ENCODE measurements at regions not wholly inside any gene's neighbourhood (a gene's known extent, or its start where the extent isn't known, plus 50 kb on each side); places are given as distances from the start of the nearest gene placed in this dataset.

GRCh38 chr15:67916565-67916964 lies 76.7 kb upstream of the RNU6-1 start:
- H3F3A ChIP-seq (replicated peaks; ENCODE audit: low read depth): no peaks in the 10 kb centered on the region
- H3K9me2 ChIP-seq (ENCODE audit: insufficient read depth): no peaks in the 10 kb centered on the region
- H2AFZ ChIP-seq: no peak overlapping the region
- H3K4me1 ChIP-seq (ENCODE audit: insufficient read depth): peaks cover 26% of the 10 kb centered on the region
- no peaks in the 10 kb centered on the region for H3K27me3 ChIP-seq (ENCODE audit: insufficient read depth)
- peaks cover 5% of the 10 kb centered on the region for H3K36me3 Mint-ChIP-seq (ENCODE audit: low read depth)
- peaks cover 3% of the 10 kb centered on the region; the same call in 1 of the 2 replicates for H3K36me3 ChIP-seq (ENCODE audit: insufficient read depth)
- no peak overlapping the region for H3K27ac Mint-ChIP-seq
- TF ChIP-seq JUNB (IDR thresholded peaks at IDR 0.05; ENCODE audit: unreplicated experiment) (no peak), ETS1 (IDR thresholded peaks at IDR 0.05) (no peak), CTCF (conservative IDR thresholded peaks at IDR 0.05; ENCODE audit: low read depth in 2 of 2) (no peak), POLR2AphosphoS5 (IDR thresholded peaks at IDR 0.05; ENCODE audit: low read depth) (no peak), EZH2phosphoT487 (IDR thresholded peaks at IDR 0.05; ENCODE audit: unreplicated experiment) (no peak)
- H3K9me3 Mint-ChIP-seq: peaks cover 18% of the 10 kb centered on the region
- no peaks in the 10 kb centered on the region for H4K20me1 ChIP-seq (replicated peaks; ENCODE audit: insufficient read depth)
- peaks cover 22% of the 10 kb centered on the region for H3K4me1 Mint-ChIP-seq
- H3K4me2 ChIP-seq: no peak overlapping the region
- H3K79me2 ChIP-seq (replicated peaks; ENCODE audit: insufficient read depth): no peaks in the 10 kb centered on the region
- H3K27ac ChIP-seq (ENCODE audit: low read depth): no peak overlapping the region
- DNase-seq (ENCODE audit: low spot score): no peak
- no peak overlapping the region for H3K4me3 ChIP-seq
- peaks cover 10% of the 10 kb centered on the region for H3K27me3 Mint-ChIP-seq (ENCODE audit: insufficient read depth, low read depth, poor library complexity)
- no peak for ATAC-seq
- H3K4me3 Mint-ChIP-seq: no peak overlapping the region

- Mint-ChIP-seq H3K36me3 (ENCODE audit: low read depth) (peaks cover 5% of the 10 kb centered on the region), H3K27ac (no peak overlapping the region), H3K27me3 (ENCODE audit: insufficient read depth, low read depth, poor library complexity) (peaks cover 10% of the 10 kb centered on the region), H3K4me3 (no peak overlapping the region), H3K4me1 (peaks cover 22% of the 10 kb centered on the region), H3K9me3 (peaks cover 18% of the 10 kb centered on the region)
- no peak overlapping the region for H3K4me2 ChIP-seq
- H3K9me2 ChIP-seq (ENCODE audit: insufficient read depth): no peaks in the 10 kb centered on the region
- no peak overlapping the region for H3K27ac ChIP-seq (ENCODE audit: low read depth)
- peaks cover 26% of the 10 kb centered on the region for H3K4me1 ChIP-seq (ENCODE audit: insufficient read depth)
- H3F3A ChIP-seq (replicated peaks; ENCODE audit: low read depth): no peaks in the 10 kb centered on the region
- H3K27me3 ChIP-seq (ENCODE audit: insufficient read depth): no peaks in the 10 kb centered on the region
- DNase-seq (ENCODE audit: low spot score) (no peak), ATAC-seq (no peak)
- no peaks in the 10 kb centered on the region for H4K20me1 ChIP-seq (replicated peaks; ENCODE audit: insufficient read depth)
- H3K79me2 ChIP-seq (replicated peaks; ENCODE audit: insufficient read depth): no peaks in the 10 kb centered on the region
- H3K36me3 ChIP-seq (ENCODE audit: insufficient read depth): peaks cover 3% of the 10 kb centered on the region; the same call in 1 of the 2 replicates
- H2AFZ ChIP-seq: no peak overlapping the region
- H3K4me3 ChIP-seq: no peak overlapping the region
- TF ChIP-seq NANOG (IDR thresholded peaks at IDR 0.05; ENCODE audit: borderline replicate concordance) (no peak), ZNF331 (CRISPR knock-in tag; IDR thresholded peaks at IDR 0.05; ENCODE audit: low read depth) (no peak), EZH2phosphoT487 (IDR thresholded peaks at IDR 0.05; ENCODE audit: unreplicated experiment) (no peak), STAT1 (IDR thresholded peaks at IDR 0.05; ENCODE audit: unreplicated experiment) (no peak), ZNF114 (CRISPR knock-in tag; IDR thresholded peaks at IDR 0.05) (no peak), CREB1 (CRISPR knock-in tag; IDR thresholded peaks at IDR 0.05; ENCODE audit: low read depth) (no peak), ZNF462 (CRISPR knock-in tag; IDR thresholded peaks at IDR 0.05) (no peak), POLR2AphosphoS5 (IDR thresholded peaks at IDR 0.05; ENCODE audit: low read depth) (no peak)
Measured at GRCh38 chr15:67917037-67917436, 77.2 kb upstream of the RNU6-1 start.
